ENCODE measurements at regions not wholly inside any gene's neighbourhood (a gene's known extent, or its start where the extent isn't known, plus 50 kb on each side); places are given as distances from the start of the nearest gene placed in this dataset.
A peak's percentile ranks its signal among the peaks of the same experiment; 100 is the strongest.

- TF ChIP-seq CTCF (IDR thresholded peaks at IDR 0.05; ENCODE audit: control extremely low read depth, extremely low read depth): no peak
- Histone ChIP-seq H3K36me3 (ENCODE audit: control insufficient read depth in 4 of 4, insufficient read depth in 4 of 4, low read length in 4 of 4) (no peaks in the 10 kb centered on the region), H3K27ac (ENCODE audit: low read depth in 1 of 2, low read length in 1 of 2) (no peak overlapping the region), H3K9ac (ENCODE audit: insufficient read depth in 1 of 2, low read length in 2 of 2) (no peak overlapping the region), H3K9me3 (ENCODE audit: control insufficient read depth in 4 of 4, insufficient read depth in 3 of 4, low read length in 3 of 4) (no peaks in the 10 kb centered on the region), H3K4me3 (no peak overlapping the region), H3K27me3 (ENCODE audit: control insufficient read depth in 3 of 3, insufficient read depth in 3 of 3, low read length in 2 of 3) (no peaks in the 10 kb centered on the region), H3K4me1 (ENCODE audit: control insufficient read depth in 5 of 5, insufficient read depth in 5 of 5, low read length in 5 of 5) (peaks cover 0 to 13% (median 0%) of the 10 kb centered on the region in 5 donors)
- ATAC-seq (ENCODE audit: insufficient read depth, low FRiP score) (peak; percentile 38), DNase-seq (no peak)
Observed at GRCh38 chr13:106695139-106695538, 127.2 kb upstream of the ARGLU1 start.

- Histone ChIP-seq H3K36me3 (ENCODE audit: control insufficient read depth in 4 of 4, insufficient read depth in 4 of 4, low read length in 4 of 4) (no peaks in the 10 kb centered on the region), H3K4me1 (ENCODE audit: control insufficient read depth in 5 of 5, insufficient read depth in 5 of 5, low read length in 5 of 5) (peaks cover 0 to 7% (median 0%) of the 10 kb centered on the region in 5 donors), H3K9ac (ENCODE audit: insufficient read depth in 1 of 2, low read length in 2 of 2) (no peak overlapping the region), H3K27me3 (ENCODE audit: control insufficient read depth in 3 of 3, insufficient read depth in 3 of 3, low read length in 2 of 3) (no peaks in the 10 kb centered on the region), H3K4me3 (no peak overlapping the region), H3K27ac (ENCODE audit: low read depth in 1 of 2, low read length in 1 of 2) (no peak overlapping the region), H3K9me3 (ENCODE audit: control insufficient read depth in 4 of 4, insufficient read depth in 3 of 4, low read length in 3 of 4) (no peaks in the 10 kb centered on the region)
- peak in 1 of 3 donors; percentile 63 for DNase-seq
- TF ChIP-seq CTCF (IDR thresholded peaks at IDR 0.05; ENCODE audit: control extremely low read depth, extremely low read depth): no peak
- WGBS, 2 donors: 29 to 51% methylated on average over 2 of the region's 2 CpGs
- no peak for ATAC-seq (ENCODE audit: insufficient read depth, low FRiP score)
Observed at GRCh38 chr13:106691861-106692260, 123.9 kb upstream of the ARGLU1 start.

- peak overlapping the region in 1 of 2 donors; percentile 11 for H3K27ac ChIP-seq (ENCODE audit: low read depth in 1 of 2, low read length in 1 of 2)
- DNase-seq (no peak), ATAC-seq (ENCODE audit: insufficient read depth, low FRiP score) (no peak)
- H3K9ac ChIP-seq (ENCODE audit: insufficient read depth in 1 of 2, low read length in 2 of 2): no peak overlapping the region
- no peak for TF ChIP-seq CTCF (IDR thresholded peaks at IDR 0.05; ENCODE audit: control extremely low read depth, extremely low read depth)
- H3K36me3 ChIP-seq (ENCODE audit: control insufficient read depth in 4 of 4, insufficient read depth in 4 of 4, low read length in 4 of 4): no peaks in the 10 kb centered on the region
- peaks cover 0 to 7% (median 0%) of the 10 kb centered on the region in 5 donors for H3K4me1 ChIP-seq (ENCODE audit: control insufficient read depth in 5 of 5, insufficient read depth in 5 of 5, low read length in 5 of 5)
- no peaks in the 10 kb centered on the region for H3K9me3 ChIP-seq (ENCODE audit: control insufficient read depth in 4 of 4, insufficient read depth in 3 of 4, low read length in 3 of 4)
- WGBS, 2 donors: 50 to 63% methylated on average over 5 of the region's 5 CpGs
- no peaks in the 10 kb centered on the region for H3K27me3 ChIP-seq (ENCODE audit: control insufficient read depth in 3 of 3, insufficient read depth in 3 of 3, low read length in 2 of 3)
- H3K4me3 ChIP-seq: no peak overlapping the region
Observed at GRCh38 chr13:106691341-106691740, 123.4 kb upstream of the ARGLU1 start.

GRCh38 chr13:106690779-106691178, 122.8 kb upstream of the ARGLU1 start:
- no peaks in the 10 kb centered on the region for H3K36me3 ChIP-seq (ENCODE audit: control insufficient read depth in 4 of 4, insufficient read depth in 4 of 4, low read length in 4 of 4)
- H3K9me3 ChIP-seq (ENCODE audit: control insufficient read depth in 4 of 4, insufficient read depth in 3 of 4, low read length in 3 of 4): no peaks in the 10 kb centered on the region
- no peak for TF ChIP-seq CTCF (IDR thresholded peaks at IDR 0.05; ENCODE audit: control extremely low read depth, extremely low read depth)
- H3K4me3 ChIP-seq: no peak overlapping the region
- peaks cover 0 to 11% (median 0%) of the 10 kb centered on the region in 5 donors for H3K4me1 ChIP-seq (ENCODE audit: control insufficient read depth in 5 of 5, insufficient read depth in 5 of 5, low read length in 5 of 5)
- H3K27ac ChIP-seq (ENCODE audit: low read depth in 1 of 2, low read length in 1 of 2): peak overlapping the region in 1 of 2 donors; percentile 11
- peak in 1 of 3 donors; percentile 67 for DNase-seq
- WGBS, 2 donors: 30 to 46% methylated on average over 6 of the region's 6 CpGs
- ATAC-seq (ENCODE audit: insufficient read depth, low FRiP score): no peak
- H3K27me3 ChIP-seq (ENCODE audit: control insufficient read depth in 3 of 3, insufficient read depth in 3 of 3, low read length in 2 of 3): no peaks in the 10 kb centered on the region
- no peak overlapping the region for H3K9ac ChIP-seq (ENCODE audit: insufficient read depth in 1 of 2, low read length in 2 of 2)

Measured in lung (tissue), 11 donors.